ENCODE measurements at regions not wholly inside any gene's neighbourhood (a gene's known extent, or its start where the extent isn't known, plus 50 kb on each side); places are given as distances from the start of the nearest gene placed in this dataset.
"Not testable (repeated sequence)": the region's sequence is repeated elsewhere in the genome, so short reads cannot be mapped to it uniquely, and the experiment has no call there.

DNA sequence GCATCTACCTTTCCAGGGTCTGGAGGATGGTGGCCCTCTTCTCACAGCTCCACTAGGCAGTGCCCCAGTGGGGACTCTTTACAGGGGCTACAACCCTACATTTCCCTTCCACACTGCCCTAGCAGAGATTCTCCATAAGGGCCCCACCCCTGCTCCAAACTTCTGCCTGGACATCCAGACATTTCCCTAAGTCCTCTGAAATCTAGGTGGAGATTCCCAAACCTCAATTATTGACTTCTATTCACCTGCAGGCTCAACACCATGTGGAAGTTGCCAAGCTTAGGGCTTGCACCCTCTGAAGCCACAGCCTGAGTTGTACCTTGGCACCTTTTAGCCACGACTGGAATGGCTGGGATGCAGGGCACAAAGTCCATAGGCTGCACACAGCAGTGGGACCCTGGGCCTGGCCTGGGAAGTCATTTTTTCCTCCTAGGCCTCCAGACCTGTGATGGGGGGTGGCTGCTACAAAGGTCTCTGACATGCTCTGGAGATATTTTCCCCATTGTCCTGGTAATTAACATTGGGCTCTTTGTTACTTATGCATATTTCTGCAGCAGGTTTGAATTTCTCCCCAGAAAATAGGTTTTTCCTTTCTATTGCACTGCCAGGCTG is 53.7 kb upstream of the ST3GAL5 start:
- intact Hi-C loops (cut with micrococcal nuclease) = no loop called here

DNA sequence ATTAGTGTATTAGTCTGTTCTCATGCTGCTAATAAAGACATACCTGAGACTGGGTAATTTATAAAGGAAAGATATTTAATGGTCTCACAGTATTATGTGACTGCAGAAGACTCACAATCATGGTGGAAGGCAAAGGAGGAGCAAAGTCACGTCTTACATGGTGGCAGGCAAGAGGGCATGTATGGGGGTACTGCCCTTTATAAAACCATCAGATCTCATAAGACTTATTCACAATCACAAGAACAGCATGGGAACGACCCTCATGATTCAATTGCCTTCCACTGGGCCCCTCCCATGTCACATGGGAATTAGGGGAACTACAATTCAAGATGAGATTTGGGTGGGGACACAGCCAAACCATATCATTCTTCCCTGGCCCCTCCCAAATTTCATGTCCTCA is 52.7 kb upstream of the ST3GAL5 start:
- intact Hi-C loops (cut with micrococcal nuclease) = not testable (repeated sequence)

DNA sequence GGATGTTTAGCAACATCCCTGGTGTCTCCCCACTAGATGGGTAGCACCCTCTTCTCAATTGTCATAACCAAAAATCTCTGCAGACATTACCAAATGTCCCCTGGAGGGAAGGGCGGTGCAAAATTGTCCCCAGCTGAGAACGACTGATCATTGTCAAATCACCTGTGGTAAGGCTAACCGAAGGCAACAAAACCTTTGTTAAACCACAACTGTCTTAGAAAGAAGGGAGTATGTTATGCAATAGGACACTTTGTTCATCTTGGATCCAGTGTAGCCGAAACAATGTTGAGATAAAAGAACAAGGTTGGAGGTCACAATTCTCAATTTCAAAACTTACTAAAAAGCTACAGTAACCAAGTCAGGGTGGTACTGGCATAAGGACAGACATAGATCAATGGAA is 50.3 kb upstream of the ST3GAL5 start:
- intact Hi-C loops (cut with micrococcal nuclease) = no loop called here
